C4-2B (cell line): ENCODE measurements at regions not wholly inside any gene's neighbourhood (a gene's known extent, or its start where the extent isn't known, plus 50 kb on each side); places are given as distances from the start of the nearest gene placed in this dataset.

Source experiments
- ZFX ChIP-seq: fragments of 450-650 bp; IDR thresholded peaks from 2 replicates; pipeline ENCODE4 v1.6.1; 2017
- TF ChIP-seq, protein P1 (sequence below): fragments of 450-650 bp; conservative IDR thresholded peaks from 2 replicates; pipeline ENCODE4 v1.5.1; 2017; ENCODE audit warnings: mild to moderate bottlenecking

GRCh38 chr10:53430974-53431373 lies 658.4 kb upstream of the MBL2 start:
- TF ChIP-seq, protein P1, sequence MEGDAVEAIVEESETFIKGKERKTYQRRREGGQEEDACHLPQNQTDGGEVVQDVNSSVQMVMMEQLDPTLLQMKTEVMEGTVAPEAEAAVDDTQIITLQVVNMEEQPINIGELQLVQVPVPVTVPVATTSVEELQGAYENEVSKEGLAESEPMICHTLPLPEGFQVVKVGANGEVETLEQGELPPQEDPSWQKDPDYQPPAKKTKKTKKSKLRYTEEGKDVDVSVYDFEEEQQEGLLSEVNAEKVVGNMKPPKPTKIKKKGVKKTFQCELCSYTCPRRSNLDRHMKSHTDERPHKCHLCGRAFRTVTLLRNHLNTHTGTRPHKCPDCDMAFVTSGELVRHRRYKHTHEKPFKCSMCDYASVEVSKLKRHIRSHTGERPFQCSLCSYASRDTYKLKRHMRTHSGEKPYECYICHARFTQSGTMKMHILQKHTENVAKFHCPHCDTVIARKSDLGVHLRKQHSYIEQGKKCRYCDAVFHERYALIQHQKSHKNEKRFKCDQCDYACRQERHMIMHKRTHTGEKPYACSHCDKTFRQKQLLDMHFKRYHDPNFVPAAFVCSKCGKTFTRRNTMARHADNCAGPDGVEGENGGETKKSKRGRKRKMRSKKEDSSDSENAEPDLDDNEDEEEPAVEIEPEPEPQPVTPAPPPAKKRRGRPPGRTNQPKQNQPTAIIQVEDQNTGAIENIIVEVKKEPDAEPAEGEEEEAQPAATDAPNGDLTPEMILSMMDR: no peak
- no peak for TF ChIP-seq ZFX
